Astrocyte of the spinal cord (primary cell): ENCODE measurements at regions not wholly inside any gene's neighbourhood (a gene's known extent, or its start where the extent isn't known, plus 50 kb on each side); places are given as distances from the start of the nearest gene placed in this dataset.

Experiments used
- DNase-seq: peaks from one replicate; pipeline ENCODE4 v3.0.0; 2011; ENCODE audit warnings: low read depth, low spot score
- H3K4me3 ChIP-seq: 2 replicates; pipeline ENCODE4 v1.5.1; 2011; ENCODE audit warnings: low read depth, mild to moderate bottlenecking, low read length, moderate library complexity
- CTCF ChIP-seq: IDR thresholded peaks from 2 replicates; pipeline ENCODE4 v1.5.1; 2012; ENCODE audit warnings: low read depth, mild to moderate bottlenecking, low read length, inconsistent platforms
- in situ Hi-C: cut with HindIII; loops from 2 replicates; pipeline ENCODE4 v1.10.0; 2017; ENCODE audit warnings: low sequenced_read_pairs

GRCh38 chr3:132084982-132085381, 50.2 kb upstream of the CPNE4 start:
- in situ Hi-C loops: no loop called here
- H3K4me3 ChIP-seq: no peak overlapping the region
- DNase-seq: no peak
- no peak for TF ChIP-seq CTCF

- DNase-seq: peak; percentile 7
- no peak for TF ChIP-seq CTCF
- no peak overlapping the region for H3K4me3 ChIP-seq
- in situ Hi-C loops: no loop called here
Observed at GRCh38 chr3:132087356-132087755, 52.5 kb upstream of the CPNE4 start.

DNA sequence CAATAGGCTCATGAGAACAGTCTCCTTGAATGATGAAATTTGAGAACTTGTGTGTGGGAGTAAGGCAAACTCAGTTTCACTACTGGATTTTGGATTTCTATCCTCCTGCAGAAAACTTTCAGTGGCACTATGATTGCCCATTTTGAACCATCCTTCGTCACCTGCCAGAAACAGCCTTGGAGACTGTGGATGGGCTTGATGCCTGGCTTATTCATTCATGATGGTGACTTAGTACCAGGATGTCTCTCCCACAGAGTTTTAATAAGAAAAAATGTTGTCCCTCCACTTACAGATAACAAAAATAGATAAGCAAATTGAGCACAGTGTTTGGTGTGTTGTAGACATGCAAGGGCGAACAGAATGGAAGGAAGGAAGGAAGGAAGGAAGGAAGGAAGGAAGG, 53.5 kb upstream of the CPNE4 start:
- no peak for DNase-seq
- in situ Hi-C loops: no loop called here
- TF ChIP-seq CTCF: no peak
- H3K4me3 ChIP-seq: no peak overlapping the region

DNA sequence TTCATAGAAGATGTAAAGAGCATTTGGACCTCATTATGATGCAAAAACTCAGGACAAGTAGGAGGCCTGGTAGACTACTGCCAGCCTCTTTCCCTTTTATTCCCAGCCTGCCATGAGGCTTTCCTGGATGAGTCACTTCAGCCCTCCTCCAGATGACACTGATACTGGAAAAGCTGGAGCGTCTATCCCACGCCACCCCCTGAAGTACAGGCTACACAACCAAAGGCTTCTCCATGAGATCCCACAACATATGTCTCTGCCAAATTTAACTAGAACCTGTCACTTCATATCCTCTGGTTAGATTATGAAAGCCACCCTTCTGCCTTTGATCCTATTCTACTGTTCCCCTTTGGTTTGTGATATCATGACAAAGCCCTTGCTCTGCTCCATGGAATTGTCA, 56.1 kb upstream of the CPNE4 start:
- no peak overlapping the region for H3K4me3 ChIP-seq
- no peak for DNase-seq
- in situ Hi-C loops: no loop called here
- no peak for TF ChIP-seq CTCF

- no peak for DNase-seq
- no peak for TF ChIP-seq CTCF
- no peak overlapping the region for H3K4me3 ChIP-seq
- in situ Hi-C loops: no loop called here
Observed at GRCh38 chr3:132116601-132117000, 81.8 kb upstream of the CPNE4 start.

DNA sequence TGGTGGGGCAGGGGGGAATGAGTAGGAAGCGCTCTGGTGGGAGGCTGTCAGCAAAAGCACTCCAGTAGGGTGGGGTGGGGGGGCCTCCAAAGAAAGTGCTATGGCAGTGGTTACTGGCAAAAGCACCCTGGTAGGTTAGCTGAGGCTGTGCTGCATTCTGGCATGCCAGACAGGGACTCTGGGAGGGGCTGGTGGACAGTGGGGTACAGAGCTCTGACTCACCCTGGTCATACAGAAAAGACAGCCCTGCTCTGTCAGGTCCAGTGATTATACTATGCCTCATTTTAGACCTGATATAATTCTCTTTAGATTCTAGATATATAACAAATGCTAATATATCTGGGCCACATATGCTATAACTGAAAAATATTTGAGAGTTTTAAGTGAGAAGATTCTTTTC, 82.8 kb upstream of the CPNE4 start:
- TF ChIP-seq CTCF: no peak
- no peak overlapping the region for H3K4me3 ChIP-seq
- in situ Hi-C loops: no loop called here
- no peak for DNase-seq

DNA sequence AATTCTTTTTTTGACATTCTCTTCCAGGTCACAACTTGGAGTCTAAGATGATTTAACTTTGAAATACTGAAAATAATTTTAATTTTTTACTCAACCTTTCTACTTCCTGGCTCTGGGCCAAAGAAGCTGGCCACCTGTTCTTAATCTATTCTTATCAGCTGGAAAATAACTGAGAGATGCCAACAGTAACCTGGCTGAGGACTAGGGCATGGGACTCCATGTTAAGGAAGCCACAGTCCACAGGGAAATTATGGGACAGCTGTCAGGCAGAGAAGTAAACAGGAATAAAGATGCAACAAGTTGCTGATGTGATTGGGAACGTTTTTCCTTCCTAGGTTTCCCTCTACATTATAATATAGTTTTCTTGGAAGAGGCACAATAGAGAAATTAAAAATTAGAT, 84.7 kb upstream of the CPNE4 start:
- in situ Hi-C loops: no loop called here
- TF ChIP-seq CTCF: no peak
- no peak overlapping the region for H3K4me3 ChIP-seq
- DNase-seq: no peak
